ENCODE measurements at regions not wholly inside any gene's neighbourhood (a gene's known extent, or its start where the extent isn't known, plus 50 kb on each side); places are given as distances from the start of the nearest gene placed in this dataset.

- H3K36me3 ChIP-seq: no peaks in the 10 kb centered on the region
- H3K27ac ChIP-seq: no peak overlapping the region
- intact Hi-C loops (cut with DNase I): no loop called here
- no peaks in the 10 kb centered on the region for H3K4me1 ChIP-seq
- no peaks in the 10 kb centered on the region for H3K9me3 ChIP-seq
- H3K4me3 ChIP-seq: no peak overlapping the region
- H3K27me3 ChIP-seq: no peaks in the 10 kb centered on the region
- DNase-seq: no peak
- WGBS, 4 donors: 30 to 72% (median 50%) methylated on average over 2 of the region's 2 CpGs
- no peak for ATAC-seq
- no peak for TF ChIP-seq CTCF (IDR thresholded peaks at IDR 0.05)
- no peak for TF ChIP-seq POLR2A (IDR thresholded peaks at IDR 0.05)
Observed at GRCh38 chr3:8205881-8206280, 295.7 kb upstream of the LMCD1 start.

GRCh38 chr3:8206971-8207617, 294.5 kb upstream of the LMCD1 start:
- TF ChIP-seq POLR2A (IDR thresholded peaks at IDR 0.05) (no peak), CTCF (IDR thresholded peaks at IDR 0.05) (no peak)
- WGBS, 4 donors: 68 to 74% (median 70%) methylated on average over 3 of the region's 3 CpGs
- intact Hi-C loops (cut with DNase I): no loop called here

GRCh38 chr3:8210882-8211341, 290.7 kb upstream of the LMCD1 start:
- Histone ChIP-seq H3K27ac (no peak overlapping the region), H3K4me3 (no peak overlapping the region), H3K4me1 (no peaks in the 10 kb centered on the region), H3K36me3 (no peaks in the 10 kb centered on the region), H3K9me3 (no peaks in the 10 kb centered on the region), H3K27me3 (no peaks in the 10 kb centered on the region)
- intact Hi-C loops (cut with DNase I): no loop called here
- TF ChIP-seq CTCF (IDR thresholded peaks at IDR 0.05) (no peak), POLR2A (IDR thresholded peaks at IDR 0.05) (no peak)
- no peak for ATAC-seq
- no peak for DNase-seq
- 51 to 58% (median 56%) methylated on average over 2 of the region's 2 CpGs for WGBS, 4 donors

More at GRCh38 chr3:8206971-8207617, 294.5 kb upstream of the LMCD1 start:
- Histone ChIP-seq H3K36me3 (no peaks in the 10 kb centered on the region), H3K4me3 (no peak overlapping the region), H3K27ac (no peak overlapping the region), H3K27me3 (no peaks in the 10 kb centered on the region), H3K9me3 (no peaks in the 10 kb centered on the region), H3K4me1 (no peaks in the 10 kb centered on the region)
- DNase-seq (no peak), ATAC-seq (no peak)

- ATAC-seq: no peak
- Histone ChIP-seq H3K36me3 (no peaks in the 10 kb centered on the region), H3K4me3 (no peak overlapping the region), H3K27me3 (no peaks in the 10 kb centered on the region), H3K9me3 (no peaks in the 10 kb centered on the region), H3K27ac (no peak overlapping the region), H3K4me1 (no peaks in the 10 kb centered on the region)
- intact Hi-C loops (cut with DNase I): no loop called here
- no peak for DNase-seq
- 53 to 61% (median 58%) methylated on average over 4 of the region's 4 CpGs for WGBS, 4 donors
- TF ChIP-seq POLR2A (IDR thresholded peaks at IDR 0.05): no peak
- TF ChIP-seq CTCF (IDR thresholded peaks at IDR 0.05): no peak
Observed at GRCh38 chr3:8212794-8213193, 288.8 kb upstream of the LMCD1 start.

Data from heart left ventricle (tissue), 16 donors.